Activated naive CD8-positive, alpha-beta T cell treated with anti-CD3 and anti-CD28 coated beads, Interleukin-2, amount 50 U/mL, for 24 hours (primary cell): ENCODE measurements at regions not wholly inside any gene's neighbourhood (a gene's known extent, or its start where the extent isn't known, plus 50 kb on each side); places are given as distances from the start of the nearest gene placed in this dataset.

ENCODE experiments used
- ATAC-seq: fragments of 150-1000 bp; cut with Tn5 transposase; one replicate; pipeline ENCODE4 v1.10.0; 2021
- DNase-seq: peaks from one replicate; pipeline ENCODE4 v3.0.0; 2021
- H3K27ac Mint-ChIP-seq: one replicate; pipeline ENCODE4 v1.8.0; 2021; ENCODE audit warnings: mild to moderate bottlenecking, mixed read lengths
- H3K27me3 Mint-ChIP-seq: one replicate; pipeline ENCODE4 v1.8.0; 2021; ENCODE audit warnings: mixed read lengths
- H3K36me3 Mint-ChIP-seq: one replicate; pipeline ENCODE4 v1.8.0; 2021; ENCODE audit warnings: low read depth, mixed read lengths
- H3K4me1 Mint-ChIP-seq: one replicate; pipeline ENCODE4 v1.8.0; 2021; ENCODE audit warnings: mixed read lengths
- H3K4me3 Mint-ChIP-seq: one replicate; pipeline ENCODE4 v1.8.0; 2021; ENCODE audit warnings: mild to moderate bottlenecking, moderate library complexity, mixed read lengths
- H3K9me3 Mint-ChIP-seq: one replicate; pipeline ENCODE4 v1.8.0; 2021; ENCODE audit warnings: mixed read lengths

GRCh38 chr3:66140106-66140505, 80.7 kb upstream of the SLC25A26 start:
- ATAC-seq (no peak), DNase-seq (no peak)
- H3K4me3 Mint-ChIP-seq = no peak overlapping the region
- H3K27ac Mint-ChIP-seq = no peak overlapping the region
- no peaks in the 10 kb centered on the region for H3K4me1 Mint-ChIP-seq
- H3K27me3 Mint-ChIP-seq = peaks cover 10% of the 10 kb centered on the region
- H3K9me3 Mint-ChIP-seq = no peaks in the 10 kb centered on the region
- H3K36me3 Mint-ChIP-seq = no peaks in the 10 kb centered on the region

- Mint-ChIP-seq H3K27ac (no peak overlapping the region), H3K36me3 (no peaks in the 10 kb centered on the region), H3K4me3 (no peak overlapping the region), H3K9me3 (no peaks in the 10 kb centered on the region), H3K4me1 (no peaks in the 10 kb centered on the region), H3K27me3 (peaks cover 10% of the 10 kb centered on the region)
- ATAC-seq (no peak), DNase-seq (no peak)
Observed at GRCh38 chr3:66139415-66139814, 81.4 kb upstream of the SLC25A26 start.

- Mint-ChIP-seq H3K27ac (no peak overlapping the region), H3K4me3 (no peak overlapping the region), H3K4me1 (no peaks in the 10 kb centered on the region), H3K36me3 (no peaks in the 10 kb centered on the region), H3K27me3 (peaks cover 10% of the 10 kb centered on the region), H3K9me3 (no peaks in the 10 kb centered on the region)
- peak; percentile 2 for DNase-seq
- no peak for ATAC-seq
Observed at GRCh38 chr3:66138336-66139313, 82.2 kb upstream of the SLC25A26 start.

- H3K27me3 Mint-ChIP-seq = peaks cover 7% of the 10 kb centered on the region
- no peaks in the 10 kb centered on the region for H3K36me3 Mint-ChIP-seq
- H3K27ac Mint-ChIP-seq = no peak overlapping the region
- ATAC-seq = no peak
- no peaks in the 10 kb centered on the region for H3K9me3 Mint-ChIP-seq
- no peaks in the 10 kb centered on the region for H3K4me1 Mint-ChIP-seq
- DNase-seq = no peak
- no peak overlapping the region for H3K4me3 Mint-ChIP-seq
Observed at GRCh38 chr3:66136597-66136996, 84.2 kb upstream of the SLC25A26 start.

- DNase-seq (no peak), ATAC-seq (no peak)
- no peak overlapping the region for H3K4me3 Mint-ChIP-seq
- no peaks in the 10 kb centered on the region for H3K9me3 Mint-ChIP-seq
- H3K4me1 Mint-ChIP-seq = no peaks in the 10 kb centered on the region
- peaks cover 4% of the 10 kb centered on the region for H3K27me3 Mint-ChIP-seq
- H3K36me3 Mint-ChIP-seq = no peaks in the 10 kb centered on the region
- no peak overlapping the region for H3K27ac Mint-ChIP-seq
Observed at GRCh38 chr3:66133853-66134445, 86.9 kb upstream of the SLC25A26 start.

- no peaks in the 10 kb centered on the region for H3K9me3 Mint-ChIP-seq
- no peak overlapping the region for H3K27ac Mint-ChIP-seq
- H3K36me3 Mint-ChIP-seq = no peaks in the 10 kb centered on the region
- no peaks in the 10 kb centered on the region for H3K27me3 Mint-ChIP-seq
- H3K4me3 Mint-ChIP-seq = no peak overlapping the region
- no peaks in the 10 kb centered on the region for H3K4me1 Mint-ChIP-seq
- ATAC-seq (no peak), DNase-seq (no peak)
Observed at GRCh38 chr3:66133050-66133757, 87.6 kb upstream of the SLC25A26 start.

GRCh38 chr3:66128623-66129022, 89.9 kb upstream of the MAGI1 start:
- Mint-ChIP-seq H3K4me1 (no peaks in the 10 kb centered on the region), H3K36me3 (no peaks in the 10 kb centered on the region), H3K27me3 (peaks cover 2% of the 10 kb centered on the region), H3K27ac (no peak overlapping the region), H3K9me3 (no peaks in the 10 kb centered on the region), H3K4me3 (no peak overlapping the region)
- ATAC-seq (no peak), DNase-seq (no peak)

- H3K27ac Mint-ChIP-seq = no peak overlapping the region
- DNase-seq = no peak
- no peaks in the 10 kb centered on the region for H3K36me3 Mint-ChIP-seq
- no peaks in the 10 kb centered on the region for H3K9me3 Mint-ChIP-seq
- no peak overlapping the region for H3K4me3 Mint-ChIP-seq
- ATAC-seq = no peak
- H3K4me1 Mint-ChIP-seq = no peaks in the 10 kb centered on the region
- peaks cover 2% of the 10 kb centered on the region for H3K27me3 Mint-ChIP-seq
Observed at GRCh38 chr3:66121318-66121717, 82.6 kb upstream of the MAGI1 start.

GRCh38 chr3:66115858-66116654, 77.3 kb upstream of the MAGI1 start:
- DNase-seq = no peak

GRCh38 chr3:66113542-66113941, 74.8 kb upstream of the MAGI1 start:
- Mint-ChIP-seq H3K36me3 (no peaks in the 10 kb centered on the region), H3K27ac (no peak overlapping the region), H3K9me3 (no peaks in the 10 kb centered on the region), H3K27me3 (peaks cover 4% of the 10 kb centered on the region), H3K4me1 (no peaks in the 10 kb centered on the region), H3K4me3 (no peak overlapping the region)
- no peak for ATAC-seq
- DNase-seq = no peak

More at GRCh38 chr3:66115858-66116654, 77.3 kb upstream of the MAGI1 start:
- Mint-ChIP-seq H3K4me3 (no peak overlapping the region), H3K4me1 (no peaks in the 10 kb centered on the region), H3K36me3 (no peaks in the 10 kb centered on the region), H3K27ac (no peak overlapping the region), H3K27me3 (no peaks in the 10 kb centered on the region), H3K9me3 (no peaks in the 10 kb centered on the region)
- ATAC-seq = no peak

GRCh38 chr3:66110840-66111239, 72.1 kb upstream of the MAGI1 start:
- DNase-seq = no peak
- peaks cover 4% of the 10 kb centered on the region for H3K27me3 Mint-ChIP-seq
- no peaks in the 10 kb centered on the region for H3K36me3 Mint-ChIP-seq
- H3K27ac Mint-ChIP-seq = no peak overlapping the region
- H3K4me1 Mint-ChIP-seq = no peaks in the 10 kb centered on the region
- H3K9me3 Mint-ChIP-seq = no peaks in the 10 kb centered on the region
- no peak for ATAC-seq
- H3K4me3 Mint-ChIP-seq = no peak overlapping the region

- Mint-ChIP-seq H3K9me3 (no peaks in the 10 kb centered on the region), H3K4me1 (no peaks in the 10 kb centered on the region), H3K36me3 (no peaks in the 10 kb centered on the region), H3K27me3 (peaks cover 4% of the 10 kb centered on the region), H3K4me3 (no peak overlapping the region), H3K27ac (no peak overlapping the region)
- ATAC-seq = no peak
- no peak for DNase-seq
Observed at GRCh38 chr3:66107855-66108254, 69.1 kb upstream of the MAGI1 start.

- H3K27me3 Mint-ChIP-seq = peaks cover 4% of the 10 kb centered on the region
- H3K36me3 Mint-ChIP-seq = no peaks in the 10 kb centered on the region
- H3K9me3 Mint-ChIP-seq = no peaks in the 10 kb centered on the region
- no peak overlapping the region for H3K4me3 Mint-ChIP-seq
- no peaks in the 10 kb centered on the region for H3K4me1 Mint-ChIP-seq
- no peak for ATAC-seq
- DNase-seq = no peak
- H3K27ac Mint-ChIP-seq = no peak overlapping the region
Observed at GRCh38 chr3:66106788-66107187, 68.1 kb upstream of the MAGI1 start.

GRCh38 chr3:66104535-66104934, 65.8 kb upstream of the MAGI1 start:
- Mint-ChIP-seq H3K36me3 (no peaks in the 10 kb centered on the region), H3K4me3 (no peak overlapping the region), H3K9me3 (no peaks in the 10 kb centered on the region), H3K27me3 (peaks cover 2% of the 10 kb centered on the region), H3K4me1 (no peaks in the 10 kb centered on the region), H3K27ac (no peak overlapping the region)
- no peak for ATAC-seq
- DNase-seq = no peak
